ENCODE measurements at regions not wholly inside any gene's neighbourhood (a gene's known extent, or its start where the extent isn't known, plus 50 kb on each side); places are given as distances from the start of the nearest gene placed in this dataset.
"Not testable (repeated sequence)": the region's sequence is repeated elsewhere in the genome, so short reads cannot be mapped to it uniquely, and the experiment has no call there.

DNA sequence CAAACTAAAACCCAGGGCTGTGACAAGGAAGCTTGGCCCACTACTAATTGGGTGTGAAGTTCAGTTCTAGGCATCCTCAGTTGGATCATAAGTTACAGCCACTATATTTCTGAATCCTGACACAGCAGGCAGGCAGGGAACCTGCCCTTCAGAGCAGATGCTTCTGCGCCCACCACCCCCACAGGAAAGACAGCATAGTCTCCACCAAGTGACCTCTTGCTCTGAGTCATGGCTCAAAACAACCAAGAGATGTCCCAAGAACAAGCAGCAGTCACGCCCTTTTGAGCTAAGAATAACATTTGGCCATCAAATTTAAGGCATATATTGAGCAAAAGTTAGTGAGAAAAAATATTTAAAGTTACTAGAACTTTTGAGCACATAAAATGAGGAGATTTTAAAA, 170.7 kb upstream of the SMARCAD1 start:
- FAIRE-seq (no peak), DNase-seq (no peak), ATAC-seq (no peak)
- H3K36me3 ChIP-seq: no peaks in the 10 kb centered on the region
- intact Hi-C loops (cut with DNase I): no loop called here
- H3K27me3 ChIP-seq: no peaks in the 10 kb centered on the region
- no peaks in the 10 kb centered on the region for H3K4me1 ChIP-seq
- H3K9me3 ChIP-seq: no peaks in the 10 kb centered on the region
- TF ChIP-seq, protein P1, sequence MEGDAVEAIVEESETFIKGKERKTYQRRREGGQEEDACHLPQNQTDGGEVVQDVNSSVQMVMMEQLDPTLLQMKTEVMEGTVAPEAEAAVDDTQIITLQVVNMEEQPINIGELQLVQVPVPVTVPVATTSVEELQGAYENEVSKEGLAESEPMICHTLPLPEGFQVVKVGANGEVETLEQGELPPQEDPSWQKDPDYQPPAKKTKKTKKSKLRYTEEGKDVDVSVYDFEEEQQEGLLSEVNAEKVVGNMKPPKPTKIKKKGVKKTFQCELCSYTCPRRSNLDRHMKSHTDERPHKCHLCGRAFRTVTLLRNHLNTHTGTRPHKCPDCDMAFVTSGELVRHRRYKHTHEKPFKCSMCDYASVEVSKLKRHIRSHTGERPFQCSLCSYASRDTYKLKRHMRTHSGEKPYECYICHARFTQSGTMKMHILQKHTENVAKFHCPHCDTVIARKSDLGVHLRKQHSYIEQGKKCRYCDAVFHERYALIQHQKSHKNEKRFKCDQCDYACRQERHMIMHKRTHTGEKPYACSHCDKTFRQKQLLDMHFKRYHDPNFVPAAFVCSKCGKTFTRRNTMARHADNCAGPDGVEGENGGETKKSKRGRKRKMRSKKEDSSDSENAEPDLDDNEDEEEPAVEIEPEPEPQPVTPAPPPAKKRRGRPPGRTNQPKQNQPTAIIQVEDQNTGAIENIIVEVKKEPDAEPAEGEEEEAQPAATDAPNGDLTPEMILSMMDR (IDR thresholded peaks at IDR 0.05): no peak
- H3K27ac ChIP-seq: no peak overlapping the region
- no peak overlapping the region for H3K4me3 ChIP-seq
- WGBS, 2 donors: 42 to 61% methylated on average over 2 of the region's 2 CpGs

DNA sequence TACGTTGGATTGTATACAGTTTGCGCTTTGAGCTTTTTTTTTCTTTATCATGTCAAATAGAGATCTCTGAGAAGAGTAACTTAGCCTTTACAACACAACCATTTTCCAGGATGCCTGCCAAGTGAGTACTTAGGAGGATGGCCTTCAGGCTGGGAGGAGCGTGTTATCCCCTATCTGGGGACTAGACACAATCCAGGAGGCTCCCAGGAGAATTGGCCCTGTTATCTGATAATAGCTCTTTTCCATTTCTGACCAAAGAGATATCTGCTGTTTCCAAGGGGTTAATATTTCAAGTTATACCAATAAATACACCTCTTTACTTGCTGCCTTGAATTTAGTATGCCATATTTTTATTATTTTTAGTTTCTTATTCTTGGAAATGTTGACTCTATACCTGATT, 169.5 kb upstream of the SMARCAD1 start:
- no peak for FAIRE-seq
- 60 to 68% methylated on average over 3 of the region's 3 CpGs for WGBS, 2 donors

DNA sequence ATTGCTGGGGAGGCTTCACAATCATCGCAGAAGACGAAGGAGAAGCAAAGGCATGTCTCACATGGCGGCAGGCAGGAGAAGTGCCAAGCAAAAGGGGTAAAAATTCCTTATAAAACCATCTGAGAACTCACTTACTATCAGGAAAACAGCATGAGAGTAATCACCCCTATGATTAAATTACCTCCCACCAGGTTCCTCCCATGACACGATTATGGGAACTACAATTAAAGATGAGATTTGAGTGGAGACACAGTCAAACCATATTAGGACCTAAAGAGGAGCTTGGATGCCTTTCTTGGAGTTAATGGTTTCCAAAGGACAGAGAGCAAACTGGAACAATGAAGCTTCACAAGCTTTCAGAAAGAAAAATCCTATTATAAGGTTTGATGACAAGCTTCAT, 168.4 kb upstream of the SMARCAD1 start:
- Histone ChIP-seq H3K9me3 (no peaks in the 10 kb centered on the region), H3K4me1 (no peaks in the 10 kb centered on the region), H3K36me3 (no peaks in the 10 kb centered on the region), H3K27me3 (no peaks in the 10 kb centered on the region), H3K4me3 (no peak overlapping the region), H3K27ac (no peak overlapping the region)
- ATAC-seq (no peak), DNase-seq (no peak), FAIRE-seq (no peak)
- 66 to 79% methylated on average over 4 of the region's 4 CpGs for WGBS, 2 donors
- intact Hi-C loops (cut with DNase I): no loop called here
- TF ChIP-seq, protein P1 (IDR thresholded peaks at IDR 0.05): no peak

More for the DNA sequence above, 169.5 kb upstream of the SMARCAD1 start:
- DNase-seq (no peak), ATAC-seq (no peak)
- Histone ChIP-seq H3K4me1 (no peaks in the 10 kb centered on the region), H3K4me3 (no peak overlapping the region), H3K27me3 (no peaks in the 10 kb centered on the region), H3K36me3 (no peaks in the 10 kb centered on the region), H3K27ac (no peak overlapping the region), H3K9me3 (no peaks in the 10 kb centered on the region)
- TF ChIP-seq, protein P1 (IDR thresholded peaks at IDR 0.05): no peak
- intact Hi-C loops (cut with DNase I): no loop called here

DNA sequence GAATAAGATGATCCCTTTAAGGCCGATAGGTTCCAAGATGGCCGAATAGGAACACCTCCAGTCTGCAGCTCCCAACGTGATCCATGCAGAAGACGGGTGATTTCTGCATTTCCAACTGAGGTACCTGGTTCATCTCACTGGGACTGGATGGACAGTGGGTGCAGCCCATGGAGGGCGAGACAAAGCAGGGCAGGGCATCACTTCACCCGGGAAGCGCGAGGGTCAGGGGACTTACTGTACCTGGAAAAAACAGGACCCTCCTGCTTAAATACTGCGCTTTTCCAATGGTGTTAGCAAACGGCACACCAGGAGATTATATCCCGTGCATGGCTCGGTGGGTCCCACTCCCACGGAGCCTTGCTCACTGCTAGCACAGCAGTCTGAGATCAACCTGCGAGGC, 163.2 kb upstream of the SMARCAD1 start:
- intact Hi-C loops (cut with DNase I); DNase-seq; H3K4me3 ChIP-seq; H3K4me1 ChIP-seq; H3K27ac ChIP-seq; H3K36me3 ChIP-seq; FAIRE-seq; H3K27me3 ChIP-seq; ATAC-seq; H3K9me3 ChIP-seq: not testable (repeated sequence)
- 77 to 88% methylated on average over 14 of the region's 14 CpGs for WGBS, 2 donors

DNA sequence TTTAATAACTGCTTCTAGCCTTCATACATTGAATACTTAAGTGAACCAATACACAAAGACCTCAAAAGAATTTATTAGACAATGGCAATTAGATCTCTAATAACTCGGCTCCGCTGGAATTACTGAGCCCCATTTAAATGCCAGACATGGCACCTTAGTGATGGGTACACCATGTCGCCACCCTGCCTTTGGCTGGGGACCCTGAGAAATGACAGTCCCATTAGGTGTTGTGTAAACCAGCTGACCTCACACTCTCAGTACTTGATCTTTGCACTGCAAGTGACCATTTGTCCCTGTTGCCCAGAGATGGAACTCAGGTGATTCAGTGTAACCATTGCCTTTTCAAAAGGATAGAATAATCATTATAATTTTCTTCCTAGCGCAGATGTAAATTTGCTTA, 144.6 kb upstream of the SMARCAD1 start:
- Histone ChIP-seq H3K4me1 (no peaks in the 10 kb centered on the region), H3K27ac (no peak overlapping the region), H3K9me3 (no peaks in the 10 kb centered on the region), H3K36me3 (no peaks in the 10 kb centered on the region), H3K4me3 (no peak overlapping the region), H3K27me3 (no peaks in the 10 kb centered on the region)
- 61 to 77% methylated on average over 4 of the region's 4 CpGs for WGBS, 2 donors
- TF ChIP-seq, protein P1 (IDR thresholded peaks at IDR 0.05): no peak
- ATAC-seq (no peak), FAIRE-seq (no peak), DNase-seq (no peak)
- intact Hi-C loops (cut with DNase I): no loop called here
